SU-DHL-6 (cell line): ENCODE measurements at regions not wholly inside any gene's neighbourhood (a gene's known extent, or its start where the extent isn't known, plus 50 kb on each side); places are given as distances from the start of the nearest gene placed in this dataset.

Source experiments
- EZH2phosphoT487 ChIP-seq: fragments of 200-600 bp; sonication (generic), shearing (Covaris generic); conservative IDR thresholded peaks from 2 replicates; pipeline ENCODE4 v1.6.1; 2018; ENCODE audit warnings: mild to moderate bottlenecking, antibody characterized with exemption, low read length, moderate library complexity, mixed read lengths
- TF ChIP-seq, protein P1 (sequence below): fragments of 200-600 bp; sonication (generic); IDR thresholded peaks from one replicate; pipeline ENCODE4 v1.5.1; 2017; ENCODE audit warnings: antibody characterized with exemption, mild to moderate bottlenecking, low read length, moderate library complexity; ENCODE audit not compliant: insufficient read depth, poor library complexity, severe bottlenecking

DNA sequence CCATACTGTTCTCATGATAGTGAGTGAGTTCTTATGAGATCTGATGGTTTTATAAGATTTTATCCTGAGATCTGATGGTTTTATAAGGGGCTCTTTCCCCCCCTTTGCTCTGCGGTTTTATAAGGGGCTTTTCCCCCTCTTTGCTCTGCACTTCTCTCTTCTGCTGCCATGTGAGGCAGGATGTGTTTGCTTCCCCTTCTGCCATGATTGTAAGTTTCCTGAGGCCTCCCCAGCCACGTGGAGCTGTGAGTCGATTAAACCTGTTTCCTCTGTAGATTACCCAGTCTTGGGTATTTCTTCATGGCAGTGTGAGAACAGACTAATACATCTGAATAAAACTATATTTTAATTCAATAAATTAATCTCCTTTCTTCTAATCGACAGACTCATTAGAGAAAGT lies 64.9 kb upstream of the ZSWIM6 start:
- TF ChIP-seq, protein P1, sequence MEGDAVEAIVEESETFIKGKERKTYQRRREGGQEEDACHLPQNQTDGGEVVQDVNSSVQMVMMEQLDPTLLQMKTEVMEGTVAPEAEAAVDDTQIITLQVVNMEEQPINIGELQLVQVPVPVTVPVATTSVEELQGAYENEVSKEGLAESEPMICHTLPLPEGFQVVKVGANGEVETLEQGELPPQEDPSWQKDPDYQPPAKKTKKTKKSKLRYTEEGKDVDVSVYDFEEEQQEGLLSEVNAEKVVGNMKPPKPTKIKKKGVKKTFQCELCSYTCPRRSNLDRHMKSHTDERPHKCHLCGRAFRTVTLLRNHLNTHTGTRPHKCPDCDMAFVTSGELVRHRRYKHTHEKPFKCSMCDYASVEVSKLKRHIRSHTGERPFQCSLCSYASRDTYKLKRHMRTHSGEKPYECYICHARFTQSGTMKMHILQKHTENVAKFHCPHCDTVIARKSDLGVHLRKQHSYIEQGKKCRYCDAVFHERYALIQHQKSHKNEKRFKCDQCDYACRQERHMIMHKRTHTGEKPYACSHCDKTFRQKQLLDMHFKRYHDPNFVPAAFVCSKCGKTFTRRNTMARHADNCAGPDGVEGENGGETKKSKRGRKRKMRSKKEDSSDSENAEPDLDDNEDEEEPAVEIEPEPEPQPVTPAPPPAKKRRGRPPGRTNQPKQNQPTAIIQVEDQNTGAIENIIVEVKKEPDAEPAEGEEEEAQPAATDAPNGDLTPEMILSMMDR, result no peak
- no peak for TF ChIP-seq EZH2phosphoT487
